B cell (primary cell): ENCODE measurements at regions not wholly inside any gene's neighbourhood (a gene's known extent, or its start where the extent isn't known, plus 50 kb on each side); places are given as distances from the start of the nearest gene placed in this dataset.

Source experiments
- ATAC-seq: fragments of 200-7000 bp; cut with Tn5 transposase; one replicate; pipeline ENCODE4 v1.10.0; 2021; ENCODE audit warnings: low read depth, mild to moderate bottlenecking, moderate number of reproducible peaks, moderate library complexity
- CTCF ChIA-PET: fragments of 350-600 bp; sonication (Branson Sonifier 250); formaldehyde crosslinking; loops from one replicate; lab custom pipeline; 2021; ENCODE audit warnings: antibody characterized with exemption, inconsistent platforms; lab: Charles Lee
- POLR2A ChIA-PET: fragments of 350-600 bp; sonication (Branson Sonifier 250); formaldehyde crosslinking; loops from one replicate; lab custom pipeline; 2021; ENCODE audit warnings: antibody characterized with exemption; lab: Charles Lee
- DNase-seq: peaks from one replicate; pipeline ENCODE4 v3.0.0; 2013
- H2AFZ ChIP-seq: 2 replicates; pipeline ENCODE4 v1.6.1; 2012; ENCODE audit warnings: mild to moderate bottlenecking, low read depth, low read length; ENCODE audit not compliant: insufficient read depth, poor library complexity, severe bottlenecking
- H3K27ac ChIP-seq, 2 donors: 1 replicate in 1 of 2; 2 replicates in 1 of 2; pipeline ENCODE4 v1.5.1; 2012 to 2013; ENCODE audit warnings: low read length in 2 of 2, mild to moderate bottlenecking in 2 of 2, moderate library complexity in 1 of 2
- H3K27me3 ChIP-seq, 4 experiments: fragments of 200-600 bp in 1 of 4; sonication (generic) in 1 of 4; replicated peaks in 1 of 4; 1 replicate in 2 of 4; 2 replicates in 2 of 4; pipeline versions ENCODE4 v1.6.1 to v1.7.0; 2013 to 2016; ENCODE audit warnings: low read length in 3 of 4, mild to moderate bottlenecking in 2 of 4, mixed read lengths in 1 of 4, moderate library complexity in 1 of 4; ENCODE audit not compliant: insufficient read depth in 4 of 4, control insufficient read depth in 3 of 4; ENCODE audit errors: control extremely low read depth in 1 of 4
- H3K36me3 ChIP-seq, 2 experiments: replicated peaks in 1 of 2; 1 replicate in 1 of 2; 2 replicates in 1 of 2; pipeline versions ENCODE4 v1.6.1 to v1.7.1; 2013; ENCODE audit warnings: low read length in 1 of 2; ENCODE audit not compliant: insufficient read depth in 2 of 2, control insufficient read depth in 1 of 2; ENCODE audit errors: control extremely low read depth in 1 of 2, extremely low read depth in 1 of 2
- H3K4me1 ChIP-seq, 2 donors: fragments of 200-600 bp in 1 of 2; sonication (generic) in 1 of 2; 1 replicate in 1 of 2; 2 replicates in 1 of 2; pipeline versions ENCODE4 v1.5.1 to v1.6.1; 2013 to 2017; ENCODE audit warnings: low read length in 2 of 2; ENCODE audit not compliant: control insufficient read depth in 2 of 2, insufficient read depth in 2 of 2
- H3K4me2 ChIP-seq: replicated peaks from 2 replicates; pipeline ENCODE3; 2012; ENCODE audit warnings: mild to moderate bottlenecking, low read depth, low read length; ENCODE audit not compliant: poor library complexity, severe bottlenecking
- H3K4me3 ChIP-seq, 5 experiments: fragments of 200-600 bp in 1 of 5; sonication (generic) in 1 of 5; 1 replicate in 3 of 5; 2 replicates in 2 of 5; pipeline versions ENCODE4 v1.5.1 to v1.7.0; 2011 to 2016; ENCODE audit warnings: low read length in 4 of 5, mild to moderate bottlenecking in 4 of 5, low read depth in 2 of 5, control low read depth in 1 of 5, moderate library complexity in 1 of 5; ENCODE audit not compliant: insufficient read depth in 1 of 5; ENCODE audit errors: control extremely low read depth in 1 of 5, extremely low read depth in 1 of 5
- H3K79me2 ChIP-seq: fragments of 200-600 bp; sonication (generic); one replicate; pipeline ENCODE4 v1.6.0; 2016; ENCODE audit warnings: low read length; ENCODE audit not compliant: control insufficient read depth, insufficient read depth
- H3K9ac ChIP-seq: fragments of 200-600 bp; sonication (generic); 2 replicates; pipeline ENCODE4 v1.6.1; 2017; ENCODE audit warnings: mild to moderate bottlenecking, low read length, moderate library complexity
- H3K9me3 ChIP-seq, 3 donors: one replicate each; pipeline versions ENCODE4 v1.6.1 to v1.7.1; 2013; ENCODE audit warnings: low read length in 2 of 3; ENCODE audit not compliant: control insufficient read depth in 2 of 3, insufficient read depth in 1 of 3; ENCODE audit errors: control extremely low read depth in 1 of 3
- H4K20me1 ChIP-seq: 2 replicates; pipeline ENCODE4 v1.6.0; 2012; ENCODE audit warnings: mild to moderate bottlenecking, low read length; ENCODE audit not compliant: insufficient read depth, control insufficient read depth, poor library complexity, severe bottlenecking
- H3K27ac Mint-ChIP-seq: one replicate; pipeline ENCODE4 v1.8.0; 2021; ENCODE audit warnings: mixed read lengths
- H3K27me3 Mint-ChIP-seq: one replicate; pipeline ENCODE4 v1.8.0; 2021; ENCODE audit warnings: mixed read lengths
- H3K4me1 Mint-ChIP-seq: one replicate; pipeline ENCODE4 v1.8.0; 2021; ENCODE audit warnings: mixed read lengths
- H3K4me3 Mint-ChIP-seq: one replicate; pipeline ENCODE4 v1.8.0; 2021; ENCODE audit warnings: mixed read lengths
- H3K9me3 Mint-ChIP-seq: one replicate; pipeline ENCODE4 v1.8.0; 2022; ENCODE audit warnings: mixed read lengths; ENCODE audit not compliant: insufficient read depth
- EZH2 ChIP-seq: IDR thresholded peaks from 2 replicates; pipeline ENCODE4 v1.6.1; 2012; ENCODE audit warnings: borderline replicate concordance, low read depth, mild to moderate bottlenecking, moderate library complexity, low read length; ENCODE audit not compliant: insufficient read depth, poor library complexity, severe bottlenecking
- WGBS: methylation state at CpG from one replicate; pipeline ENCODE4 v1.1.5; 2013; ENCODE audit warnings: missing lambda C conversion rate; ENCODE audit not compliant: insufficient coverage; 5-methylcytosine and 5-hydroxymethylcytosine counted together
- intact Hi-C: fragments of 100-400 bp; cut with micrococcal nuclease; formaldehyde crosslinking; loops from one replicate; pipeline ENCODE4 v1.10.0; 2022
- TF ChIP-seq, protein P1 (sequence below): fragments of 200-600 bp; IDR thresholded peaks from one replicate; pipeline ENCODE4 v1.8.0; 2022; ENCODE audit warnings: antibody characterized with exemption, mild to moderate bottlenecking

DNA sequence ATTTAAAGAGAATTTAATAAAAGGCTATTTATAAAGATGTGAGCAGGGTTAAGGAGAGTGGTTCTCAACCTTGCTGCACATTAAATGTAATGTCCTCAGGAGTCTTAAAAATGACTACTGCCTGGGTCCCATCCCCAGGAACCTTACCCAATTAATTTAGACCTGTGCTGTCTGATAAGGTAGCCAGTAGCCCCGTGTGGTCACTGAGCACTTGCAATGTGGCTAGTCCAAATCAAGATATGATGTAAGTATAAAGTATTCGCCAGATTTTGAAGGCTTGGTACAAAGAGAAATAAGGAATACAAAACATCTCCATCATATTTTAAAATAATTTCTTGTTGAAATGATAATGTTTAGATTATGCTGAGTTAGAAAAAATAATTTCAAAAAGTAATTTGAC lies 343.3 kb upstream of the PPP2R3A start:
- no peak overlapping the region for H3K27ac Mint-ChIP-seq
- Histone ChIP-seq H4K20me1 (no peaks in the 10 kb centered on the region), H3K27ac (no peak overlapping the region), H3K36me3 (no peaks in the 10 kb centered on the region), H3K9me3 (no peaks in the 10 kb centered on the region), H3K27me3 (no peaks in the 10 kb centered on the region), H3K9ac (no peak overlapping the region), H2AFZ (no peak overlapping the region), H3K4me1 (no peaks in the 10 kb centered on the region), H3K4me3 (no peak overlapping the region), H3K79me2 (no peaks in the 10 kb centered on the region), H3K4me2 (no peak overlapping the region)
- intact Hi-C loops = no loop called here
- DNase-seq = no peak
- no peak overlapping the region for H3K4me3 Mint-ChIP-seq
- no CpG with 5 or more reads among the region's 2 CpGs for WGBS
- TF ChIP-seq, protein P1, sequence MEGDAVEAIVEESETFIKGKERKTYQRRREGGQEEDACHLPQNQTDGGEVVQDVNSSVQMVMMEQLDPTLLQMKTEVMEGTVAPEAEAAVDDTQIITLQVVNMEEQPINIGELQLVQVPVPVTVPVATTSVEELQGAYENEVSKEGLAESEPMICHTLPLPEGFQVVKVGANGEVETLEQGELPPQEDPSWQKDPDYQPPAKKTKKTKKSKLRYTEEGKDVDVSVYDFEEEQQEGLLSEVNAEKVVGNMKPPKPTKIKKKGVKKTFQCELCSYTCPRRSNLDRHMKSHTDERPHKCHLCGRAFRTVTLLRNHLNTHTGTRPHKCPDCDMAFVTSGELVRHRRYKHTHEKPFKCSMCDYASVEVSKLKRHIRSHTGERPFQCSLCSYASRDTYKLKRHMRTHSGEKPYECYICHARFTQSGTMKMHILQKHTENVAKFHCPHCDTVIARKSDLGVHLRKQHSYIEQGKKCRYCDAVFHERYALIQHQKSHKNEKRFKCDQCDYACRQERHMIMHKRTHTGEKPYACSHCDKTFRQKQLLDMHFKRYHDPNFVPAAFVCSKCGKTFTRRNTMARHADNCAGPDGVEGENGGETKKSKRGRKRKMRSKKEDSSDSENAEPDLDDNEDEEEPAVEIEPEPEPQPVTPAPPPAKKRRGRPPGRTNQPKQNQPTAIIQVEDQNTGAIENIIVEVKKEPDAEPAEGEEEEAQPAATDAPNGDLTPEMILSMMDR = no peak
- no peak for TF ChIP-seq EZH2
- no peaks in the 10 kb centered on the region for H3K27me3 Mint-ChIP-seq
- POLR2A ChIA-PET = no interaction called here
- no peaks in the 10 kb centered on the region for H3K4me1 Mint-ChIP-seq
- CTCF ChIA-PET = no interaction called here
- ATAC-seq = no peak
- no peaks in the 10 kb centered on the region for H3K9me3 Mint-ChIP-seq

DNA sequence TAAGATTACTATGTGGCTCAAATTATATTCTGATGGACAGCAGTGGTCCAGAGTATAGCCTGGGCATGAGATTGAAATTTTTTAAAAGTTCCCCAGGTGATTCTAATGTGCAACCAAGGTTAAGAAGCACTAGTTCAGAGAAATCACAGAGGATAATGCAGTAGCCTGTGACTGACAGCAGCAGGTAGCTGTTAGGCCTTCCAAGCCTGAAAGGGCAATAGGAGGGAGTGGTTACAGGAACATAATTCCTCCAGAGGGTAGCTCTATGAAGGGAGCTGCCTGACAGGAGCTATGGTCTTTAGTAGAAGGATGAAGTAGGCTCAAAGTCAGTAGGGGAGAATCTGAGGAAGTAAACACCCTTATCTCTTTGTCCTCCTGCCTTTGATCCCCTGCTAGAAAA lies 342.9 kb upstream of the PPP2R3A start:
- H2AFZ ChIP-seq = no peak overlapping the region
- no peaks in the 10 kb centered on the region for H4K20me1 ChIP-seq
- CTCF ChIA-PET = no interaction called here
- no peaks in the 10 kb centered on the region for H3K27me3 ChIP-seq
- H3K9ac ChIP-seq = no peak overlapping the region
- Mint-ChIP-seq H3K27ac (no peak overlapping the region), H3K4me1 (no peaks in the 10 kb centered on the region), H3K9me3 (no peaks in the 10 kb centered on the region), H3K27me3 (no peaks in the 10 kb centered on the region), H3K4me3 (no peak overlapping the region)
- ATAC-seq = no peak
- intact Hi-C loops = no loop called here
- DNase-seq = no peak
- H3K4me1 ChIP-seq = no peaks in the 10 kb centered on the region
- H3K9me3 ChIP-seq = no peaks in the 10 kb centered on the region
- H3K79me2 ChIP-seq = no peaks in the 10 kb centered on the region
- TF ChIP-seq, protein P1 = no peak
- TF ChIP-seq EZH2 = no peak
- H3K4me2 ChIP-seq = no peak overlapping the region
- H3K27ac ChIP-seq = no peak overlapping the region
- H3K4me3 ChIP-seq = no peak overlapping the region
- no peaks in the 10 kb centered on the region for H3K36me3 ChIP-seq
- POLR2A ChIA-PET = no interaction called here
